Psoas muscle (tissue), 7 donors: ENCODE measurements at regions not wholly inside any gene's neighbourhood (a gene's known extent, or its start where the extent isn't known, plus 50 kb on each side); places are given as distances from the start of the nearest gene placed in this dataset.

Source experiments
- ATAC-seq, 4 donors: fragments of 200-7000 bp; cut with Tn5 transposase; one replicate each; pipeline ENCODE4 v1.9.1; 2020; ENCODE audit warnings: moderate library complexity in 3 of 4, mild to moderate bottlenecking in 2 of 4
- DNase-seq, 2 donors: peaks; one replicate each; pipeline ENCODE4 v3.0.0-alpha.2; 2020
- H3K27ac ChIP-seq: fragments of 200-600 bp; one replicate; pipeline ENCODE4 v1.8.0; 2022
- H3K27me3 ChIP-seq, 3 donors: fragments of 200-600 bp in 1 of 3; one replicate each; pipeline versions ENCODE4 v1.6.1 to v1.8.0; 2013 to 2022; ENCODE audit warnings: low read length in 2 of 3, mild to moderate bottlenecking in 2 of 3, moderate library complexity in 1 of 3; ENCODE audit not compliant: insufficient read depth in 3 of 3
- H3K36me3 ChIP-seq, 2 donors: fragments of 200-600 bp in 1 of 2; one replicate each; pipeline versions ENCODE4 v1.6.1 to v1.8.0; 2013 to 2022; ENCODE audit warnings: low read depth in 1 of 2, mild to moderate bottlenecking in 1 of 2, moderate library complexity in 1 of 2; ENCODE audit not compliant: insufficient read depth in 1 of 2
- H3K4me1 ChIP-seq: fragments of 200-600 bp; one replicate; pipeline ENCODE4 v1.8.0; 2022
- H3K4me3 ChIP-seq: fragments of 200-600 bp; one replicate; pipeline ENCODE4 v1.8.0; 2022; ENCODE audit warnings: mild to moderate bottlenecking
- H3K9me3 ChIP-seq: fragments of 200-600 bp; one replicate; pipeline ENCODE4 v1.8.0; 2022
- CTCF ChIP-seq: fragments of 200-600 bp; IDR thresholded peaks from one replicate; pipeline ENCODE4 v1.8.0; 2022; ENCODE audit warnings: antibody characterized with exemption
- WGBS, 3 donors: extraction: QIAGEN DNeasy Blood & Tissue Kit; methylation state at CpG; one replicate each; pipeline versions ENCODE4 v1.1.6 to v1.1.7; 2013; 5-methylcytosine and 5-hydroxymethylcytosine counted together
- intact Hi-C, 2 donors: fragments of 100-400 bp; cut with DNase I; formaldehyde crosslinking; loops; one replicate each; pipeline versions ENCODE4 v1.11.0 to v1.14.2; 2022
- donor health status: healthy with polysubstance abuse.
- donor health status: DM: no; HTN: no; CAD: no; lungs with moderate emphysema.
- donor health status: Bipolar disorder and iron deficiency.
- donor health status: healthy.
- donor health status: DM: yes; HTN: yes; CAD: no.
- donor health status: DM: no; HTN: no; CAD: no.
- donor health status: DM: yes; HTN: yes; CAD: no.

DNA sequence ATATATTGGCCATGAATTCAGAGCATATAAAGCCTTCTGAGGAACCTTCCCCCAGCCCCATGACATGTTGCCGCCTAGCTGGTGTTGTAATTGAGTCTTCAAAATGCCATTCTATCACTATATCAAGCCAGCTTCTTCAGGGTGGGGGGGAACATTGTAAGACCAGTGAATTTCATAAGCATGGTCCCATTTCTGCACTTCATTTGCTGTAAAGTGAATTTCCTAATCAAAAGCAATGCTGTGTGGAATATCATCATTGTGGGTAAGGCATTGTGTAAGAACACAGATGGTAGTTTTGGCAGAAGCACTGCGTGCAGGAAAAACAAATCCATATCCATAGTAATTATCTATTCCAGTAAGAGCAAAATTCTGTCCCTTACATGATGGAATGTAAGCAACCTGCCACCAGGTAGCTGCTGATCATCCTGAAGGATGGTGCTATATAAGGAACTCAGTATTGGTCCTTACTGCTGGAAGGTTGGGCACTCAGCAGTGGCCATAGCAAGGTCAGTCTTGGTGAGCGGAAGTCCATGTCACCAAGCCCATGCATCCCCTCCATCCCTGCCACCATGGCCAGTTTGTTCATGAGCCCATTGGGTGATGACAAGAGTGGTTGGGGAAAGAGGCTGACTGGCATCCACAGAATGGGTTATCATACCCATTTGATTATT lies 159.4 kb downstream of the COPS8 start:
- DNase-seq (no peak), ATAC-seq (peak; percentile 17 to 60 (median 41))
- peak overlapping the region; percentile 36 for H3K27ac ChIP-seq
- peaks cover 11% of the 10 kb centered on the region for H3K9me3 ChIP-seq
- no peak for TF ChIP-seq CTCF
- no peaks in the 10 kb centered on the region for H3K36me3 ChIP-seq
- no peak overlapping the region for H3K4me3 ChIP-seq
- H3K4me1 ChIP-seq, result no peaks in the 10 kb centered on the region
- 68 to 81% (median 77%) methylated on average over 3 of the region's 3 CpGs for WGBS, 3 donors
- no peaks in the 10 kb centered on the region for H3K27me3 ChIP-seq
- intact Hi-C loops, result no loop called here

- no peak for TF ChIP-seq CTCF
- ATAC-seq, result no peak
Measured at GRCh38 chr2:237250599-237250998, 163.4 kb downstream of the COL6A3 start.

GRCh38 chr2:237251986-237252385 lies 162.0 kb downstream of the COL6A3 start:
- no peak for ATAC-seq
- H3K27me3 ChIP-seq, result no peaks in the 10 kb centered on the region
- no peaks in the 10 kb centered on the region for H3K36me3 ChIP-seq
- no peak for TF ChIP-seq CTCF
- H3K27ac ChIP-seq, result no peak overlapping the region
- no peak for DNase-seq
- 74 to 85% (median 77%) methylated on average over 2 of the region's 2 CpGs for WGBS, 3 donors
- intact Hi-C loops, result no loop called here
- no peaks in the 10 kb centered on the region for H3K9me3 ChIP-seq
- H3K4me3 ChIP-seq, result no peak overlapping the region
- no peaks in the 10 kb centered on the region for H3K4me1 ChIP-seq

More at GRCh38 chr2:237250599-237250998, 163.4 kb downstream of the COL6A3 start:
- H3K27ac ChIP-seq, result no peak overlapping the region
- H3K4me1 ChIP-seq, result no peaks in the 10 kb centered on the region
- intact Hi-C loops, result no loop called here
- no peaks in the 10 kb centered on the region for H3K36me3 ChIP-seq
- H3K27me3 ChIP-seq, result no peaks in the 10 kb centered on the region
- WGBS, 3 donors, result 96% methylated on average over 3 of the region's 3 CpGs
- H3K9me3 ChIP-seq, result no peaks in the 10 kb centered on the region
- DNase-seq, result no peak
- no peak overlapping the region for H3K4me3 ChIP-seq

DNA sequence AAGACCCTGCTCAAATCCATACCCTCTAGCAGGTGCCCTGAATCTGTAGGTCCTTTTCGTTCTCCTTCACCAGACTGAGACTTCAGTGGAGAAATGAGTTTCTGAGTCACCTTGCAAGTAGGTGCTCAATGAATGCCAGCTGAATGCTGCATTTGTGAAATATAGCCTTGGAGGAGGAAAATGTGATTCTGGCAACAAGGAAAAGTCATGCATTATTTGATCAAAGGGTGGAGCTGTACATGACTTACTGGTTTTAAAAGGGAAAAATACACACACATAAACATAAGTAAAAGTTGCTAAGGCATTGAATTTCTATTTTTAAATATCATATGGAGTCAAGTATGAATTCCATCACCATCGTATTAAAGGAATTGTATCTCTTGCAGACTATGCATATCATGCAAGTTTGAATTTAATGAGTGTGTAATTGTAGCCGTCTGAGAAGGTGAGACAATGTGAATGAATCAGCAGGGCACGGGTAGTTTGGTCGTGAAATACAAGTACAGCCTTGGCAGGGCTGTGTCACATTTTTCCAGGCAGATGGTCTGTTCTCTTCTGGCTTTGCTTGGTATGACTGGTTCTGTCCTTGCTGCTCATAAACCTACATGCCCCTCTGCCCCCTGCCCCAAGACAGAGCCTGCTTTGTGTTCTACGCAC lies 160.8 kb downstream of the COL6A3 start:
- WGBS, 3 donors, result 49 to 60% (median 53%) methylated on average over 6 of the region's 6 CpGs
- Histone ChIP-seq H3K4me1 (peaks cover 5% of the 10 kb centered on the region), H3K27ac (no peak overlapping the region), H3K27me3 (no peaks in the 10 kb centered on the region), H3K4me3 (no peak overlapping the region), H3K9me3 (no peaks in the 10 kb centered on the region), H3K36me3 (no peaks in the 10 kb centered on the region)
- intact Hi-C loops, result no loop called here
- no peak for TF ChIP-seq CTCF
- peak in 3 of 4 donors; percentile 47 to 73 (median 67) for ATAC-seq
- DNase-seq, result no peak
